Activated T-helper 9 cell treated with anti-CD3 and anti-CD28 coated beads, Interleukin-2, amount 50 U/mL, for 16 hours (primary cell): ENCODE measurements at regions not wholly inside any gene's neighbourhood (a gene's known extent, or its start where the extent isn't known, plus 50 kb on each side); places are given as distances from the start of the nearest gene placed in this dataset.

ENCODE experiments used
- DNase-seq: peaks from one replicate; pipeline ENCODE4 v3.0.0-alpha.2; 2020; ENCODE audit warnings: low read depth

DNA sequence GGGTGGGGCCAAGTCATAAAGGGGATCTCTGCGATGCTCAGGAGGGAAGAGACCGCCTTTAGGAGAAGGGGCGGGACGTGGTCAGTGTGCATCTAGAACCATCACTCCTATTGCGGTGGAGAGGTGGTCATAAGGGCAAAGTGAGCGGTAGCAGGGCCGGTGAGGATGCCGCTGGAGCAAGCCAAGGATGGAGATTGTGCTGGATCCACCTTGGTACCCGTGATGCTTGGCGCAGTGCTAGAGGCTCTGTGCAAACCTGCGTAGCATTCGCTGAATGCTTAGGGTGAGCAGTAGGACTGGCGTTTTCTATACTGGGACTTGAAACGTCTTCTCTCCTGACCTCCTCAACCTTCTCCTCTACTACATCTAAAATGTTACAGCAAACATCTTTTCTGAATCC lies 294.2 kb downstream of the FGF9 start:
- no peak for DNase-seq

DNA sequence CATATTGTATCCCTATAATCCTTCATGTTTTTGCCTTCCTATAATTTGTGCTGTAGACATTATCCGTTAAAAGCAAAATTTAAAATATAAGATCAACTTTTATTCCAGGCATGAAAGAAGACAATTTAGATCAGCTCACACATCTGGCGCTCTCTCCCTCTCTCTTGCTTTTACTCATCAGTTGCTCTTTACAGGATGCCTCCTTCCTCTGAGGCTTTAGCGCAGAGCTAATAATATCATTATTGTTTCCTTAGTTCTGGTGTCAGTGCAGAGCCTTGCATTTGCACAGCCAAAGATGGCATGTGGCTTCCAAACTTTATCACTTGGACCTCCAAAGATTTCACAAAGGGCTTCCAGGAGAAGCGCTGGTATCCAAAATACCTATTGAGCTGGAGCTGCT lies 295.1 kb downstream of the FGF9 start:
- no peak for DNase-seq

DNA sequence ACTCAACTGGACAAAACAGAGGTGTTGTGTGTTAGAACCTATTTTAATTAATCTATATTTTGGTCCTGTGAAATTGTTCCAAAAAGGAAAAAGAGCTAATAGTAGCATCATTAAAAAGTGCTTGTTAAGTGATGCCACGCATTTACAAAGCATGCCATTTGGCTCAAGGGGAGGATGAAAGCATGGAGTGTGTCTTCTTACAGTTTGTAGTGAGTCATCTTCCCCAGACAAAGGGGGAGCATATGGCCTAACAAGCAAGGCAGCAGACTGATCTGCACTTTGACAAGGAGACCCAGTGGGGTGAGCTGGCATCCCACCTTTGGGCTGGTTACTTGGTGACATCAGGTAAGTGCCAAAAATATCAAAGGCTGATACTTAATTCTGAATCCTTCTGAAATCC lies 297.0 kb downstream of the FGF9 start:
- DNase-seq: no peak

DNA sequence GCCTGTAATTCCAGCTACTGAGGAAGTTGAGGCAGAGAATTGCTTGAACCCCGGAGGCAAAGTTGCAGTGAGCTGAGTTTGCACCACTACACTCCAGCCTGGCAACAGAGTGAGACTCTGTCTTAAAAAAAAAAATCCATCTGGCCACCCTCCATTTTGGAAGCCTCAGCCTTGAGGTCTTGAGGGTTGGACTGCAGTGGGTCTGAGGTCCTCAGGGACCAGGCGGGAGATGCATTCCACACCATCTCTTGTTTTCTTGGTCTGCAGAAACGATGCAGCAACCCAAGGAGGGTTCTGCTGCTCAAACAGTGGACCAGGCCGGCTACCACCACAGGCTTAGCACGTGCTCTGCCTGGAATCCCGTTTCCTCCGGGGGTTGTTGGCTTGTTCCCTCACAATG lies 299.3 kb downstream of the FGF9 start:
- no peak for DNase-seq

DNA sequence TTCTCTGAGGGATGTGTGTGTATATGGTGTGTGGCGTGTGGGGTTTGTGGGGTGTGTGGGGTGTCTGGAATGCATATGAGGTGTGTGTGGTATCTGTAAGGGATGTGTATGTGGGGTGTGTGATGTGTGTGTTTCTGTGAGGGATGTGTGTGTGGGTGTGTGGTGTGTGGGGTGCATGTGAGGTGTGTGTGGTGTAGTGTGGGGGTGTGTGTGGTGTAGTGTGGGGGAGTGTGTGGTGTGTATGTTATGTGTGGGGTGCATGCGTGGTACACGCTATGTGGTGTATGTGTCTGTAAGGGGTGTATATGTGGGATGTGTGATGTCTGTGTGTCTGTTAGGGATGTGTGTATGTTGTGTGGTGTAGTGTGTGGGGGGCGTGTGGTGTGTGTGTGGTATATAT lies 300.0 kb downstream of the FGF9 start:
- no peak for DNase-seq

DNA sequence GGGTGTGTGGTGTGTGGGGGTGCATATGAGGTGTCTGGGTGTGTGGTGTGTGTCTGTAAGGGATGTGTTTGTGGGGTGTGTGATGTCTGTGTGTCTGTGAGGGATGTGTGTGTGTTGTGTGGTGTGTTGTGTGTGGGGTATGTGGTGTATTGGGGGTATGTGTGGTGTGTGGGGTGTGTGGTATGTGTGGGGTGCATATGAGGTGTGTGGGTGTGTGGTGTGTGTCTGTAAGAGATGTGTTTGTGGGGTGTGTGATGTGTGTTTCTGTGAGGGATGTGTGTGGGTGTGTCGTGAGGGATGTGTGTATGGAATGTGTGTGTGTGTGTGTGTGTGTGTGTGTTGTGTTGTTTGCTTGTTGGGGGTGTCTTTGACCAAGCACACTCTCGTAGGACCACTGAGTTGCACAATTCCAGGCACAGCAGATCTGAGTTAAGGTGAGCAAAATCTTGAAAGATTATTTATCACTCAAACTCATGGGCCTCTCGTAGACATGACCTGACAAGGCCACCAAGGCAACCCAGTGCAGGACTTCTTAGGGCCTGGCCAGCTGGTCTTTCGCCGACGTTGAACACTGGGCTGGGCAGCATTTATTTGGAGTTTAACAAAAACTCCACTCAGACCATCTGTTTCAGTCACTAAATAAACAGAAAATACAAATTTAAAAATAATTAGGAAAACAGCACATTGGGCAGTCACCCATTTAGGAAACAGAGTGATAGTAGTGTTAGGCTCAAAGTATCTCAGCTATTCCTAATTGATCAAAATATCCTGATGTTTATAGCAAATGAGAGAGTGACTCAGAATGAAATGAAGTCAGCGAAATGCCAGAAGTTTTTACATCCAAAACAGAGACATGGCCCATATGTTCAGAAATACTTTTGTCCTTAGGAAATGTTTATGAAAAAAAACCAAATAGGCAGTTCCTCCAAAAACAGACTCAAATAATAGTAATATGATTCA lies 301.1 kb downstream of the FGF9 start:
- DNase-seq: no peak

DNA sequence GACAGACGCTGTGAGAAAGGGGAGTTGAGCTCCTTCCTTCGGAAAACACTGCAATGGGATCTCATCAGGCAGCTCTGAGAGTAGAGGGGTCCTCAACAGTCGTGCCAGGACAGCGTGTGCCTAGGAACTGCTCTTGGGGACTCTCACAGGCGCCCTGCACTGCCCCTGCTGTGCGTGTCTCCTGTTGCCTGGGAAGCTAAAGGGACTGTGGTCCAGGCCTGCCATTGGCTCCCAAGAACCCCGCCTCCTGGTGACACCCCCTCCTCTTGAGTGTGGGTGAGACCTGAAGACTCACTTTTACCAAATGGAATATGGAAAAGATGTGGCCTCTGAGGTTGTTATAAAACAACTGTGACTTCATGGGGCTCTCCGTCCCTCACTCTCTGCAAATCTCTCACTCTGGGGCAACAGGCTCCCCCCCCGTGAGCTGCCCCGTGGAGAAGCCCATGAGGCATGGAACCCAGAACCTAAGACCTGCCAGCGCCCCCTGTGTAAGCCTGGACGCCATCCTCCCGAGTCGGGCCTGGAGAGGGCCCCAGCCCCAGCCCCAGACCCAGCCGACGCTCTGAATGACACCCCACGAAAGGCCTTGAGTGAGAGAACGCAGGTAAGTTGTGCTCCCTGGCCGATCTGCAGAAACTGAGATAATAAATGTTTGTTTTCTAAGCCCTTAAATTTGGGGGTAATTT lies 302.7 kb downstream of the FGF9 start:
- no peak for DNase-seq

DNA sequence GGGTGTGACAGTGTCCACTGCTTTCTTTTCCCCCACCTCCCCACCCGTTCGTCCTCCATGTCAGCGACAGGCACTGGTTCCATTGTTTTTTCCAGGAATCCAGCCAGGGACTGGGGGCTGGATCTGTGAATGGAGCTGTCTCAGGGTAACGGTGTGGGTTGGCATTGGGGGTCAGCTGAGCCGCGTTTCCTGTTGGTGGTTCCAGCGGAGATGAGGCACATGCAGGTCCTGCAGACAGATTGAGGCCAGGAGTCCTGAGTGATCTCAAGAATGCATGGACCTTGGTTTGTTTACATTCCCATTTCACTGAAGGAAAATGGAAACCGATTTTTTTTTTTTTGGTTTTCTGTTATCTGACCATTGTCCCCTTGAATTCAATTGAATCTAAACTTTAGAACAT lies 303.9 kb downstream of the FGF9 start:
- no peak for DNase-seq

DNA sequence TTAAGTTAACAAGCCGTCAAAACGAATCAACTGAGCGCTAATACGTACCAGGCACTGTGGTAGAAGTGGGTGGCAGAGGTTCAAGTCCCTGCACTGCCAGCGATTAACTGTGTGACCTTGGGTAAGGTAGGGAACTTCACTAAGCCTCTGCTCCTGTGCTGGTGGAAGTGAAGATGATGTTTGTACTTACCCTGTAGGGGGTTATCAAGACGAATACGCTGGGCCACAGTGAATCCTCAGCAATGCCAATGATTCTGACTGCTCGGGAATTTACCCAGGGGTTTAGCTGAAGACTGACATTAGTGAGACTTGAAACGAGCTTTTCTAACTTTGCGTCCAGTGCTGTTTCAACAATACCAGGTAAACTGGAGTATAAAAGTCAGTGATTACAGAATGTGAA lies 305.3 kb downstream of the FGF9 start:
- DNase-seq: no peak

DNA sequence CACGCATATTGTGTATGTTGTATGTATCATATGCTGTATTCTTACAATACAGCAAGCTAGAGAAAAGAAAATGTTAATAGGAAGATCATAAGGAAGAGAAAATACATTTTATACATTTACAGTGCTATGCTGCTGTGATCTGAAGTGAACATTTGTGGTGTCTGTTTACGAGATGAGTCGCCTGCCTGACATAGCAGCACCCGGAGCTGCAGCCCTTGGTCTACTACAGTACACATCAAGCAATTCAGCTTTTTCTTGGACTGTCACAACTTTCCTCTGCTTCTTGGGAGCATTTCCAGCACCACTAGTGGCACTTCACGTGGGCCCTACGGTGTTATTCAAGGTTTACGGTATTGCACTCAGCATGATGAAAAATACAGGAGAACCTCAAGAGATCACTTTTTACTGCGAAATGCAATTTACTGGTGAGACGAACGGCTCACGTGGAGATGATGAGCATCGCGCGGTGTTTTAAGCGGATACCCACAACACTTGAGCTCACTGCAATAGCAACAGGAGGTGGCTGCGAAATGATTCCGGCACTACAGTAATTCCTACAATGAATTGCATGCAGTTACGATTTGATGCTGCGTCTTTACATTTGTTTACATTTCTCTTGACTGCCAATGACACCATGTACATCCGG lies 308.4 kb downstream of the FGF9 start:
- DNase-seq: no peak

DNA sequence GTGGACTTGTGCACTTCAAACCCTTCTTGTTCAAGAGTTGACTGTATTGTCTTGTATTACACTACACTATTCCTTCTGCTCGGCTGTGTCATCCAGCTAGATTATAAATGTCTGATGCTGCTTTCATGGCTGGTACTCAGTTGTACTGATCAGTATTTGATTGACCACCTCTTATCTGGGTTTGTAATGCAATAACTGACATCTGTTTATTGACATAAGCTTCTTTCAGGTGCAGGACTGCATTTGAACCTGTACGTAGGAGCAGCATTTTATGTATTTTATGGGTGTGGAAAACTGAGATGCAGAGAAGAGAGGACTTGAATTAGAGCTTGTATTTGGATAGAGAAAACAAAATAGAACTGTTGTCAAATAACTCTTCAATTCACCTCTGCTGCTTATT lies 309.2 kb downstream of the FGF9 start:
- no peak for DNase-seq

DNA sequence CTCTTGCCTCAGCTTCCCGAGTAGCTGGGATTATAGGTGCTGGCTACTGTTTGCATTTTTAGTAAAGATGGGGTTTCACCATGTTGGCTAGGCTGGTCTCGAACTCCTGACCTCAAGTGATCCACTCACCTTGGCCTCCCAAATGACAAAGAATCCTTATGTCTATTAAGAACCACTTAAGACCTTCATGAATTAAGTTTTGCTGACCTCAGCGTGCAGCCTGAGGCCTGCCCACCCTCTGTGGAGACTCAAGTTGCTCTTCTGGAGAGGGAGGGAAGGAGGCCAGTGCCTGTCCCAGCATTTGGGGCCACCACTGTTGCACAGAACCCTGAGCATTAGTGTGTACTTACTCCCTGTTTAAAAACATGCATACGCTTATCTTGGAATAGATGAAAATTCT lies 313.3 kb downstream of the FGF9 start:
- DNase-seq: no peak

DNA sequence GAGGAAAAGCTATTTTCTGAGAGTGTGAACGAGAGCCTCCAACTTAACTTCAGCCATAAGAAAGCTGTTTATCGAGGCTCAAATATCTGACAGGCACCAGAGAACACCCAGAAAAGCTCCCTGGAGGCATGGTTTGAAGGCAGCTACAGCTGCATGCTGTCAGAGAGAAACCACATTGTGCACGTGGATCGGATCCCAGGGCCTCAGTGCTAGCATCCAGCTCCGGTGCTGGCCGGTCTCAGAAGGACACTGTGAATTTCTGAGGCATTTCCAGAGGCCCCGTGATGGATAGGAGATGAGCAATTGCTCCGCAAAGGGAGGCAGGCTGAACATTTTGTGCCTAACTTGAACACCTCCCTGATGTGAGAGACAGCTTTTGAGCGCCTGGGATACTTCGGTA lies 315.7 kb downstream of the FGF9 start:
- DNase-seq: no peak

DNA sequence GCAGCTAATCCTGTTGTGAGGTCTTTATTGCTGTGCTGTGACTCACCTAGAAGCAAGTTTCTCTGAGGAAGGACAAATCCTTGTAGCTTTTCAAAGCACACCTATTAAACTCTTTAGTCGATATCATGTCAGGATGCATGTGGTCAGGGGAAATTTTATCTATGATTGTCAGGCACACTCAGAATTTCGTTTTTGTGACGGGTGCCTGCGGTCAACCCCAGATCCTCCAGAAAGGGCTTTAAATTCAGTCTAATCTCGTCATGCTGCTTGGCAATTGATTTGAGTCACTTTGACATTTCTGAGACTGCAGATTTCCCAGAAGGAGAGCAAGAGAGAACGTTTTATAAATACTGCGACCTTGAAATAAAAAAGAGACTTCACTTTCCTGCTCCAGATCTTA lies 316.9 kb downstream of the FGF9 start:
- DNase-seq: no peak

DNA sequence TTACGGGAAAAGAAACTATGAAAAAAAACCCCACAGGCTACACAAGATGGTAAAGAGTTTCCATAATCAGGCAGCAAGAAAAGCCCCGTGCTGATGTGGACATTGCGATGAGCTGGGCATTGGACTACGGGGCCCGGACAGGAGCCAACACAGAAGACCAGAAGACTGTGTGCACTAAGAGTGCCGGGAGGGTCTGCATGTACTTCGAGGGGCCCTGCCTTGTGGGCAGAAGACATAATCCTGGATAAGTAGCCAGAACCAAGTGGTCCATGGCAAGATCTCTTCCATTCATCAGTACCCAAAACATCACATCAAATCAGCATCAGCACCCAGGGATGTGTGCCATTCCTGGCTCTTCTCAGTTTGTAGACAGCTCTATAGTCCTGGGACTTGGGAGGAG lies 317.8 kb downstream of the FGF9 start:
- no peak for DNase-seq

DNA sequence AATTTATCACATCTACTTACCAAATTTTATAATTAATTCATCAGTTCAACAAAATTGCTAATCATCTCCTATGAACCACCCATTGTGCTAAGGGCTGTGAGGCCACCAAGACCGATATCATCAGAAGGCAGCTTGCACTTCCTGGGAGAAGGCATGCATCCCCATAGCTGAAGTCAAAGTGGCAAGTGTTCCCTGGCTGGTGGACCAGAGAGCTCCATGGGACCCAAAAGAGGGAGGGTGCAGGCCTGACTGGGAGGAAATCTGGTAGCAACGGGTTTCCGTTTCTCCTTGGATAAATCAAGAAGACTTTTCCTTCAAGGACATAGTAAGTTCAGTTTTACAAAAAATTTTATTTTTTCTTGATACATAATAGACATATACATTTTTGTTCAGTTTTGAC lies 325.2 kb downstream of the FGF9 start:
- DNase-seq: no peak

DNA sequence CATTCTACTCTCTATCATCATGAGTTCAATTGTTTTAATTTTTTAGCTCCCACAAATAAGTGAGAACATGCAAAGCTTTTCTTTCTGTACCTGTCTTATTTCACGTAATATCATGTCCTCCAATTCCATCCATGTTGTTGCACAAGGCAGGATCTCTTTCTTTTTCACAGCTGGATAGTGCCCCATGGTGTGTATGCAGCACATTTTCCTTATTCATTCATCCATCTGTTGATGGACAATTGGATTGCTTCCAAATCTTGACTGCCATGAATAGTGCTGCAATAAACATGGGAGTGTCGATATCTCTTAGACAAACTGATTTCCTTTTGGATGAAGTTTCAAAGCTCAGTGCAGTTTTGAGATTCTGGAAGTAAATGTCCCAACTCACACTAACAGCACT lies 326.9 kb downstream of the FGF9 start:
- DNase-seq: no peak

DNA sequence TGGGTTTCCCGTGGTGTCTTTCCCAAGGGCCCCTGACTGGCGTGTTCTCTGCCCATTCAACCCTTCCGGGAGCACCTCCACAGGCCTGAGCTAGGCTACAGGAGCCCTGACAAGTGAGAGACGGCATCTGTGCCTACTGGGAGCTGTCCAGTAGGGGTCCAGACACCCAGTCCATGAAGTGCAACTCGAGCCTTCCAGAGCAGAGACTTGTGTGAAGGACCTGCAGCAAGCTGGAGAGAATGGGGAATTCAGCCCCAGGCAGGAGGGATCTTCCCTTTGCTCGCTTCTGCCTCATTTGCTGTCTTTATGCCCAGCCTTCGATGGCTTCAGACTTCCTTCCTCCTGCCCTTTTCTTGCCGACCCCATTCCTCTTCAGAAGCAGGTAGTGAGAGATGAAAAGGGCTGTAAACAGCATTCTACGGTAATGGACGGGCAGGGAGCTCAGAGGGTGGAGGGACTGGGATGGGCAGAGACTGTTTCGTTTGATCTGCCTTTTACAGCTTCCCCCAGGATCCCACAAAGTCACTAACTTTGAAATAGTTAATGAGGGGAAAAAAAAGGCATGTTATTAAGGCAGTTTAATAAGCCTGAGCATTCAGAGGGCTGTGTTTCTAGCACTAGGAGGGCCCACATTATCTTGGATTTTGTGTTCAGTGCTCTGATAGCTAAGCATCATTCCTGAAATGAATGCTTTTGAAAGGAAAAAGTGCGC lies 327.6 kb downstream of the FGF9 start:
- no peak for DNase-seq

DNA sequence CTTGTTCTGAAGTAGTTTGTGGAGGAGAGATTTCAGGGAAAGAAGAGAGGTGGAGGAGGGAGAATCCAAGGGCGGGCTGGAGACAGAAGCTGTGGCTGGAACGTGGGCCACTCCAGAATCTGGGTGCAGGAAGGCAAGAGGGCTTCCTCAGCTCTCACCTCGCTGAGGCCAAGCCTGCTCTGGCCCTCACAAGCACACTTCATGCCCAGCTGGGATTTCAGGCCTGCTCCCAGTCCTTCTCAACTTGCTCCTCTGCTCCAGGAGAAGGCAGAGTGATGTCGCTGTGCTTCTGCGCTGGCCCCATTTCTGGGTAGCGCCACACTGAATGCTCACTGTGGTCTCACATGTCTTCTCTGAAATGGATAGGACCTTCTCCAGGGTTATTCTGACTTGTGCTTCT lies 328.8 kb downstream of the FGF9 start:
- DNase-seq: no peak

DNA sequence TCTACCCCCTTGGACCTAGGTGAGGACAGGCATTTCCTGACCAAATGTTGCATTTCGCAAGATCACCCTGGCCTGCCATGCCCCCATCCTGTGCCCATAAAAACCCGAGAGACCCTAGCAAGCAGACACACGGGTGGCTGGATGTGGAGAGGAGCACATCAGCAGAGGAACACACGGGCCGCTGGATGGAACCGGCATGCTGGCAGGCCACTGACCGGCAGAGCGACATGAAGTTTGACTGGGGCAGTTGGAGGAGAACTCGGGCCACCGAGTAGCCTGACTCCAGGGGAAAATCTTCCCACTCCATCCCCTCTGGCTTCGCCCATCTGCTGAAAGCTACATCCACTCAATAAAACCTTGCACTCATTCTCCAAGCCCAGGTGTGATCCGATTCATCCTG lies 329.3 kb downstream of the FGF9 start:
- no peak for DNase-seq

DNA sequence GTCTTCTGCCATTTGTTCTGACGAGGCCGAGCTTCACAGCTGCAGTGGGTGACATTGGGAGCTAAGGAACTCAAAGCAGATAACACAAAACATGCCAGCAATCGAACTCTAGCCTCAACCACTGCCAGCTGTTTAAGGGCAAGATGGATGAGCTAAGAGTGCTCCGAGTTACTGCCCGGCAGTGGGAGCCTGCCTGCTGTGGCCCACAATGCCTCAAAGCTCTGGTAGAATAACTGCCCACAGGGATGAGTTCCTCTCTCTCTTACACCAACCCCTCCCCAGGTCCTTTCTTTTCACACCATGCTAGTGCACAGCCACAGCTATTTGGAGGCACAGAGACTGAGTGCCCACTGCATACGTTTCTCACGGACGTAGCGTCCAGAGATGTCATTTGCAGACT lies 330.5 kb downstream of the FGF9 start:
- no peak for DNase-seq

DNA sequence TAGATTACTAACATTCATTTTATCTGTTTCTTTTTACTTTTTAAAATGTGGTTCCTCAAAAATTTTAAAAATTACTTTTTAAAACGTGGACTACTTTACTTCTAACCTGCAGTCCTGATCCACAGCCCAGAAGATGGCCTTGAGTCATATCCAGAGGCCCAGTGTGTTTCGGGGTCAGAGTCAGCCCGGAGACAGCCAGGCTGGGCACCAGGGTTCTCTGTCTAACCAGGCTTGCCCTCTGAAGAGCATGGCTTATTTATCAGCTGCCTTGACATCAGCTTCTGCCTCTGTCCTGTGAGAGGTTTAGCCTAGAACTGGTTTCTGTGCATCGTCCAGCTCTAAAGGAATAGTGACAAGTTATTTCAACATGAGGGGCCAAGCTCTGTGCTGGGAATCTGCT lies 332.0 kb downstream of the FGF9 start:
- DNase-seq: no peak

DNA sequence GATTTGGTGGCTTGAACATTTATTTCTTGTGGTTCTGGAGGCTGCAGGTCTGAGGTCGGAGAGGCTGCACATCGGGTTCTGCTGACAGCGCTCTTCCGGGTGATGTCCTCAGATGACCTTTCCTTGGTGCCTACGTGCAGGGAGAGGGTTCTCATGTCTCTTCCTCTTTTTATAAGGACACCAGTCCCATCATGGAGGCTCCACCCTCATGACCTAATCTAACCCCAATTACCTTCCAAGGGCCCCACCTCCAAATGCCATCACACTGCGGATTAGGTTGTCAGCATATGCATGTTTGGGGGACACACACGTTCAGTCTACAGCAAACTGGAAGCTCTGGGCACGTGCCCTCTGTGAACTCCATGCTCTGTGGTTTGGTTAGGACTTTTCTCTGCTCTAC lies 338.6 kb downstream of the FGF9 start:
- no peak for DNase-seq
